ENCODE measurements at regions not wholly inside any gene's neighbourhood (a gene's known extent, or its start where the extent isn't known, plus 50 kb on each side); places are given as distances from the start of the nearest gene placed in this dataset.

DNA sequence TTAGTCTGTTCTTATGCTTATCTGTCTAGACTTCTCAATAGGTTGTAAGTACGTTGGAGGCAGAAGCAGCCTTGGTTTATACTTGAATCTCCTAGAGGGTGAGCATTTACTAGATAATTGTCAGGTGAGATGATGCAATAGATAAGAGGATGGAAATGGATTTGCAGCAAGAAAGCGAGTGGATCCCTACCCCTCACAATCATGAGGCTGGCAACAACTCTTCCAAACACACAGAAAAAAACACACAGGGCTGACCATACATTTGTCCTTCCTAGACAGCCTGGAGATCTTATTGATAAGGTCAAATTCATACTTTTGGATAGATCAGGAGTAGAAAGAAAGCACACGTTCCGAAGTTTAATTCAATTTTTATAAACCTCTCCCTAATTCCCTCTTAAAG lies 481.4 kb upstream of the CAMK1G start:
- H3K36me3 ChIP-seq = no peaks in the 10 kb centered on the region
- TF ChIP-seq POLR2A (IDR thresholded peaks at IDR 0.05) = no peak
- TF ChIP-seq EP300 (IDR thresholded peaks at IDR 0.05; ENCODE audit: low read depth) = no peak
- TF ChIP-seq, protein P1, sequence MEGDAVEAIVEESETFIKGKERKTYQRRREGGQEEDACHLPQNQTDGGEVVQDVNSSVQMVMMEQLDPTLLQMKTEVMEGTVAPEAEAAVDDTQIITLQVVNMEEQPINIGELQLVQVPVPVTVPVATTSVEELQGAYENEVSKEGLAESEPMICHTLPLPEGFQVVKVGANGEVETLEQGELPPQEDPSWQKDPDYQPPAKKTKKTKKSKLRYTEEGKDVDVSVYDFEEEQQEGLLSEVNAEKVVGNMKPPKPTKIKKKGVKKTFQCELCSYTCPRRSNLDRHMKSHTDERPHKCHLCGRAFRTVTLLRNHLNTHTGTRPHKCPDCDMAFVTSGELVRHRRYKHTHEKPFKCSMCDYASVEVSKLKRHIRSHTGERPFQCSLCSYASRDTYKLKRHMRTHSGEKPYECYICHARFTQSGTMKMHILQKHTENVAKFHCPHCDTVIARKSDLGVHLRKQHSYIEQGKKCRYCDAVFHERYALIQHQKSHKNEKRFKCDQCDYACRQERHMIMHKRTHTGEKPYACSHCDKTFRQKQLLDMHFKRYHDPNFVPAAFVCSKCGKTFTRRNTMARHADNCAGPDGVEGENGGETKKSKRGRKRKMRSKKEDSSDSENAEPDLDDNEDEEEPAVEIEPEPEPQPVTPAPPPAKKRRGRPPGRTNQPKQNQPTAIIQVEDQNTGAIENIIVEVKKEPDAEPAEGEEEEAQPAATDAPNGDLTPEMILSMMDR (IDR thresholded peaks at IDR 0.05) = no peak
- TF ChIP-seq POLR2AphosphoS5 (IDR thresholded peaks at IDR 0.05) = no peak
- intact Hi-C loops (cut with DNase I; ENCODE audit: low total_unique reads) = no loop called here
- H3K27me3 ChIP-seq = no peaks in the 10 kb centered on the region
- peaks cover 0 to 8% (median 2%) of the 10 kb centered on the region in 4 donors for H3K4me1 ChIP-seq
- in situ Hi-C loops (cut with MboI; ENCODE audit: low pct_ligation_motif_present in 1 of 4, low pct_unique_long_range_greater_than_20kb in 1 of 4, low sequenced_read_pairs in 3 of 4) = no loop called here
- no peak overlapping the region for H3K27ac ChIP-seq
- 84 to 85% methylated on average over 4 of the region's 4 CpGs for WGBS, 2 donors (ENCODE audit: low coverage in 1 of 2)
- no peaks in the 10 kb centered on the region for H3K9me3 ChIP-seq
- H3K4me3 ChIP-seq = no peak overlapping the region
- DNase-seq = no peak

DNA sequence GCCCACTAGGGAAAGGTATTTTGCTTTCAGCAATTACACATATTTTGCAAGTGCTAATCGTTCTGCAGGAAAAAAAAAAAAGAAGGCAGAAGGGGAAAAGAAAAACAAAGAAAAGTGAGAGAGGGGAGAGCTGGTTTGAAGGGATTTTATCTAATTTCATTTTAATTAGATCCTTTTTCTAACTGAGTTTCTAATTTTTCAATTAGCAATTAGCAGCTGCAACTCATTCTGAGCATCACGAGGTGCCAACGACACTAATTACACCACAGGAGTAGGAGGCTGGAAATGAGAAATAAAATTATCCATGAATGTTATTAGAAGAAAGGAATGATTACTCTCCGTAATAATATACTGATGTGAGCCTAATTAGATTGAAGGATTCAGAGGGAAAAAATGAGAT lies 481.0 kb upstream of the CAMK1G start:
- H3K9me3 ChIP-seq = no peaks in the 10 kb centered on the region
- H3K4me1 ChIP-seq = peaks cover 0 to 8% (median 2%) of the 10 kb centered on the region in 4 donors
- H3K4me3 ChIP-seq = no peak overlapping the region
- in situ Hi-C loops (cut with MboI; ENCODE audit: low pct_ligation_motif_present in 1 of 4, low pct_unique_long_range_greater_than_20kb in 1 of 4, low sequenced_read_pairs in 3 of 4) (no loop called here), intact Hi-C loops (cut with DNase I; ENCODE audit: low total_unique reads) (no loop called here)
- H3K27ac ChIP-seq = no peak overlapping the region
- no peak for DNase-seq
- H3K27me3 ChIP-seq = no peaks in the 10 kb centered on the region
- TF ChIP-seq POLR2A (IDR thresholded peaks at IDR 0.05) = no peak
- TF ChIP-seq, protein P1 (IDR thresholded peaks at IDR 0.05) = no peak
- no peak for TF ChIP-seq EP300 (IDR thresholded peaks at IDR 0.05; ENCODE audit: low read depth)
- no peak for TF ChIP-seq POLR2AphosphoS5 (IDR thresholded peaks at IDR 0.05)
- 79% methylated on average over 4 of the region's 4 CpGs for WGBS, 2 donors (ENCODE audit: low coverage in 1 of 2)
- H3K36me3 ChIP-seq = no peaks in the 10 kb centered on the region

DNA sequence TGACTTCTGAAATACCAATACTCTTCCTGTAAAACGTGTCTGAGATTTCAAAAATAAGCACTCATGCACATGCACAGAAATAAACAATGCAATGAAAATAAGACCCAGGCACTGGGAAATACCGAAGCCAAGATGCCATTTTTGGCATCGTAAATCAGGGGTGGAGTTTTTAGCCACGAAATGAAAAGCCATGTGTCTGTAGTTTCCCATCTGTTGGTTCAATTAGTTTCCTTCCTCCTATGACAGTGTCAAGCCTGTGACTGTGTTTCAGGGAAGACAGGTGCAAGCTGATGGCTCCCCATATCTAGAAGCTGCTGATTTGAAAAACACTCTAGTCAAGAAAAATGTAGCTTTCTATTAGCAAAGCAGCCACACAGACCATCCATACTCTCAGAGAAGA lies 480.4 kb upstream of the CAMK1G start:
- in situ Hi-C loops (cut with MboI; ENCODE audit: low pct_ligation_motif_present in 1 of 4, low pct_unique_long_range_greater_than_20kb in 1 of 4, low sequenced_read_pairs in 3 of 4) (no loop called here), intact Hi-C loops (cut with DNase I; ENCODE audit: low total_unique reads) (no loop called here)
- TF ChIP-seq, protein P1 (IDR thresholded peaks at IDR 0.05) = no peak
- TF ChIP-seq EP300 (IDR thresholded peaks at IDR 0.05; ENCODE audit: low read depth) = no peak
- TF ChIP-seq POLR2A (IDR thresholded peaks at IDR 0.05) = no peak
- TF ChIP-seq POLR2AphosphoS5 (IDR thresholded peaks at IDR 0.05) = no peak
- 19 to 23% methylated on average over 4 of the region's 4 CpGs for WGBS, 2 donors (ENCODE audit: low coverage in 1 of 2)
- Histone ChIP-seq H3K36me3 (no peaks in the 10 kb centered on the region), H3K9me3 (no peaks in the 10 kb centered on the region), H3K4me1 (peaks cover 0 to 8% (median 2%) of the 10 kb centered on the region in 4 donors), H3K27ac (peak overlapping the region in 1 of 4 donors; percentile 34), H3K27me3 (no peaks in the 10 kb centered on the region), H3K4me3 (no peak overlapping the region)
- DNase-seq = no peak

DNA sequence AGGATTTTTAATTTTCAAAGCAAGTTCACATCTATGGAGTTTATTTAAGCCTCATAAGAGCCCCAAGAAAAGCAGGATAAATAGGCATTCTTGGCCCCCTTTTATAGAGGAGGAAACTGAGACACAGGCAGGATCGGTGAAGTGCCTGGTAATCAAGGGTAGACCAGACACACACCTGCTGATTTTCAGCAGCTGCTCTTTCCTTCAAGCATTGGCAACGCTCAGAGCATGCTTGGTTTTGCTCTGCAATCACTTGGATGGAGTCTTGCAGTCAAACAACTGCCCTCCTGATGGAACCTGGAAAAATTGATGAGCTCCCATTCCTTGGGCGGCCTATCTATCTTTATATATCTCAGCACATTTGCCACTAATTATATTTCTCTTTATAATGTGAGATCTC lies 478.9 kb upstream of the CAMK1G start:
- no peak overlapping the region for H3K27ac ChIP-seq
- in situ Hi-C loops (cut with MboI; ENCODE audit: low pct_ligation_motif_present in 1 of 4, low pct_unique_long_range_greater_than_20kb in 1 of 4, low sequenced_read_pairs in 3 of 4) = no loop called here
- no peaks in the 10 kb centered on the region for H3K9me3 ChIP-seq
- DNase-seq = no peak
- TF ChIP-seq, protein P1 (IDR thresholded peaks at IDR 0.05) = no peak
- TF ChIP-seq POLR2A (IDR thresholded peaks at IDR 0.05) (no peak), POLR2AphosphoS5 (IDR thresholded peaks at IDR 0.05) (no peak), EP300 (IDR thresholded peaks at IDR 0.05; ENCODE audit: low read depth) (no peak)
- peaks cover 0 to 15% (median 2%) of the 10 kb centered on the region in 4 donors for H3K4me1 ChIP-seq
- no peaks in the 10 kb centered on the region for H3K36me3 ChIP-seq
- H3K27me3 ChIP-seq = no peaks in the 10 kb centered on the region
- no peak overlapping the region for H3K4me3 ChIP-seq
- intact Hi-C loops (cut with DNase I; ENCODE audit: low total_unique reads) = no loop called here
- 60 to 70% methylated on average over 2 to 3 of the region's 3 CpGs for WGBS, 2 donors (ENCODE audit: low coverage in 1 of 2)
